Activated T-helper 17 cell treated with anti-CD3 and anti-CD28 coated beads, Interleukin-2, amount 50 U/mL, for 72 hours (primary cell): ENCODE measurements at regions not wholly inside any gene's neighbourhood (a gene's known extent, or its start where the extent isn't known, plus 50 kb on each side); places are given as distances from the start of the nearest gene placed in this dataset.

Experiments
- ATAC-seq: fragments of 150-1000 bp; cut with Tn5 transposase; replicated peaks from 2 replicates; pipeline ENCODE4 v1.10.0; 2021; ENCODE audit warnings: mild to moderate bottlenecking, moderate library complexity
- H3K27ac Mint-ChIP-seq: one replicate; pipeline ENCODE4 v1.8.0; 2022; ENCODE audit warnings: mixed read lengths
- H3K27me3 Mint-ChIP-seq: one replicate; pipeline ENCODE4 v1.8.0; 2022; ENCODE audit warnings: mixed read lengths
- H3K36me3 Mint-ChIP-seq: one replicate; pipeline ENCODE4 v1.8.0; 2022; ENCODE audit warnings: low read depth, mild to moderate bottlenecking, mixed read lengths
- H3K4me1 Mint-ChIP-seq: one replicate; pipeline ENCODE4 v1.8.0; 2022; ENCODE audit warnings: mixed read lengths
- H3K4me3 Mint-ChIP-seq: one replicate; pipeline ENCODE4 v1.8.0; 2022; ENCODE audit warnings: mild to moderate bottlenecking, mixed read lengths
- H3K9me3 Mint-ChIP-seq: one replicate; pipeline ENCODE4 v1.8.0; 2022; ENCODE audit warnings: mixed read lengths

DNA sequence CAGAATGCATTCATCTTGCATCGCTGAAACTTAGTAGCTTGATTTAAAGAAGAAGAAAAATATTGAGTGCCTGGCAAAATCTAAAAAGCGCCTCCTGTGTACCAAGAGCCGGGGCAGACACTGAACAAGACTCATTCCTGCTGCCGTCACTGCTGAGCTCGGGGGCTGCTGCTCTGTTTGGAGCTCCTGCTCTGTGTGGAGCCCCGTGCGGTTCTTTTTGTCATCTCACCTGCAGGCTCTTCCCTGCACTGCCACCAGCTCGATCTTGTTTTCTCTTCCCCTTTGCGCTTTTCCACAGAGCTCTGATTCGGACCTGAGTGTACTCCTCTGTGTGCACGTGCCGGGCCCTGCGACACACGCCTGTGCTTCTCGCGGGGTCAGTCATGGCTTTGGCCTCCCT lies 462.1 kb upstream of the DPP6 start:
- Mint-ChIP-seq H3K36me3 (no peaks in the 10 kb centered on the region), H3K27me3 (no peaks in the 10 kb centered on the region), H3K4me1 (no peaks in the 10 kb centered on the region), H3K4me3 (no peak overlapping the region), H3K27ac (no peak overlapping the region), H3K9me3 (peaks cover 8% of the 10 kb centered on the region)
- no peak for ATAC-seq

DNA sequence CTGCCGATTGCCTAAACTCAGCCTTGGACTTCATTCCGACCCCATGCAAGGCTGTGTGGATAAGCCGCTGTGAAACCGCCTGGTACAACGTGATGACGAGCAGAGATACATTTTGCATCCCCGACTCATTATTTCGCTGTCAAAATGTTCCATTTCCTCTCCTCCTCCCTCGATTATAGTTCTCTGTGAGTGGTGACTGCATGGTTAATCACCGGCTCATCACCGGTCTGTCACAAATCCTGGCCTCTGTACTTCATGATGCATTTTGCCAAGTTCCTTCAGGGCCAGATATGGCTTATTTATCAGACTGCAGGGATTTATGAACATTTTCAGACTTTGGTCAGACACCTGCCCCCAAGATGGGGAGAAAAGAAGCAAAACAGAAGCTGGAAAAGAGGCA lies 461.6 kb upstream of the DPP6 start:
- no peak for ATAC-seq
- Mint-ChIP-seq H3K27ac (no peak overlapping the region), H3K36me3 (no peaks in the 10 kb centered on the region), H3K4me1 (no peaks in the 10 kb centered on the region), H3K27me3 (no peaks in the 10 kb centered on the region), H3K4me3 (no peak overlapping the region), H3K9me3 (peaks cover 8% of the 10 kb centered on the region)

DNA sequence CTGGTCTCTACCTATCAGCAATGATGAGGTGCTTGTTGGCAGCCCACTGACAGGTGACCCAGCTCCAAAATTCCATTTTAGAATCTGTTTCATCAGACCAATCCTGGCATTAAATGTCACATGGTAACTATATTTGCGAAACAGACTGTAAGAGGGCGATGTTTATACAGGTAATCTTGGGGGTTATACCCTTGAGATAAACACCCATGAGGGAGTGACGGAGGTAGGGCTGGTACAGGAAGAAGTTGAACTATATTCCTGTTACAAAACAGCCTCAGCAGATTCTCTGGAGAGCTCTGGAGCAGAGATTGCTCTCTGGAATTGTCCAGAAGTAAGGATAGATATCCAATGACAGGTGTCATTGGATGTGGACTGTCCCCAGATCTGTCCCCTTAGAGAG lies 444.8 kb upstream of the DPP6 start:
- no peak for ATAC-seq
- no peaks in the 10 kb centered on the region for H3K36me3 Mint-ChIP-seq
- no peak overlapping the region for H3K27ac Mint-ChIP-seq
- no peak overlapping the region for H3K4me3 Mint-ChIP-seq
- H3K4me1 Mint-ChIP-seq, result no peaks in the 10 kb centered on the region
- H3K9me3 Mint-ChIP-seq, result peaks cover 18% of the 10 kb centered on the region
- no peaks in the 10 kb centered on the region for H3K27me3 Mint-ChIP-seq

DNA sequence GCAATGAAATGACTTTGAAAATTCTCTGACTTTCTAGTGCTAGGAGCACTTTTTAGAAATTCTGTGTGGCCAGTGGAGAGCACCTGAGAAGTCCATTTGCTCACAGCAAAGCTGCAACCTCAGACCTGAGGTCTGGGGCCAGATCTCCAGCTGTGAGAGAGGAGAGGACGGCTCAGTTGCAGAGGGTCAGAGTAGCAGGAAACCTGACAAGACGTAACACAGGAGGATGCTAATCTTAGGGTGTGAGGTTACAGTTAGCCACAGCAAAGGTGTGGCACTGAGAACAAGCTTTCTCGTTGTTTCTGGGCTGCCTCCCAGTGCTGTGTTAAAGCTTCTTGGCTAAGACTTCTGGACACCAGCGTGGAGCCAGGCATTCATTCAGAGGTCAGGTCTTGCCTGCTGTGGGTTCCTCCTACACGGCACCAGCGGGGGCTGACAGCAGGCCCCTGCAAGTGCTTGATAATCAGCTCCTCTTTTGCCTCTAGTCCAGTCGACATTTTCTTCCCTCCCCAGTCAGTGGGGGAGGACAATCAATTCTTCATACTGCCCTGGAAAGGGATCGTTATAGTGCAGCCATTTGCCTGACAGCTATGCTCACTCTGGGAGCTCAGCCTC lies 435.4 kb upstream of the DPP6 start:
- ATAC-seq, result no peak
- no peaks in the 10 kb centered on the region for H3K36me3 Mint-ChIP-seq
- H3K4me3 Mint-ChIP-seq, result no peak overlapping the region
- peaks cover 10% of the 10 kb centered on the region for H3K9me3 Mint-ChIP-seq
- H3K27ac Mint-ChIP-seq, result no peak overlapping the region
- no peaks in the 10 kb centered on the region for H3K4me1 Mint-ChIP-seq
- no peaks in the 10 kb centered on the region for H3K27me3 Mint-ChIP-seq

DNA sequence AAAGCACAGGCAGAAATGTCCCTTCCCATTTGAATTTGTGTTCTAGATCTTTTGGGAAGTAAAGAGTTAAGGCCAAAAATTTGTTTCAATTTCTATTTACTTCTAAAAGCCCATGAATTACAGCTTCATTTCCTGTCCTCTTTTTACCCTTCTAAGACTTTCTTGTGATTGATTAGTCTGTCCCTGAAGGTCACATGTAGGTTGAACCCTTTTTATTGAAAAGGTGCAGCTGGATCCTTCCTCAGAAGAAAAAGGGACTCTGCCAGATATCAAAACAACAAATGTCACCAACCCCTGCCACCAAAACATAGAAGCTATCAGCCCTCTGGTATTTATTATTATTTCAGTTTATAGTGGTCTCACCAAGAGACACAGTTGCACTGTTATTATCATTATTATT lies 424.9 kb upstream of the DPP6 start:
- H3K27ac Mint-ChIP-seq, result no peak overlapping the region
- H3K9me3 Mint-ChIP-seq, result peaks cover 13% of the 10 kb centered on the region
- no peak for ATAC-seq
- no peaks in the 10 kb centered on the region for H3K27me3 Mint-ChIP-seq
- no peaks in the 10 kb centered on the region for H3K36me3 Mint-ChIP-seq
- H3K4me1 Mint-ChIP-seq, result no peaks in the 10 kb centered on the region
- H3K4me3 Mint-ChIP-seq, result no peak overlapping the region

DNA sequence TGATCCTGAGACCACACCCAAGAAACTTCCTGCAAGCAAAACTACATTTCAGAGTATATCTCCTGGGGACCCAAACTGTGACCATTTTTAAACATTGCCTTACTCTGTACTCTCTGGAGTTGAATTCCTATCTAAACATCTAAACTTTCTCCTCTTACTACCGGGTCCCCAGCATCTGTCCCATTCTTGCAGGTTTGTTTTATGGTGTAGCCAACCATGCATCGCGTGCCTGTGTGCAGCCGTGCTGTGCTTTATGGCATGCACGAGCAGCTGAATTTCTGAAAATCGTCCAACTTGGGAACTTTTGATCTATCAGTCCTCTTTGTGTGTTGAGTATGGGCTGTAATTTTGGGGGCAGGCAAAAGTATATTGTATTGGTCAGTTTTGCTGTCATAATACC lies 423.8 kb upstream of the DPP6 start:
- Mint-ChIP-seq H3K27ac (no peak overlapping the region), H3K9me3 (peaks cover 12% of the 10 kb centered on the region), H3K4me3 (no peak overlapping the region), H3K27me3 (no peaks in the 10 kb centered on the region), H3K36me3 (no peaks in the 10 kb centered on the region), H3K4me1 (no peaks in the 10 kb centered on the region)
- ATAC-seq, result no peak

DNA sequence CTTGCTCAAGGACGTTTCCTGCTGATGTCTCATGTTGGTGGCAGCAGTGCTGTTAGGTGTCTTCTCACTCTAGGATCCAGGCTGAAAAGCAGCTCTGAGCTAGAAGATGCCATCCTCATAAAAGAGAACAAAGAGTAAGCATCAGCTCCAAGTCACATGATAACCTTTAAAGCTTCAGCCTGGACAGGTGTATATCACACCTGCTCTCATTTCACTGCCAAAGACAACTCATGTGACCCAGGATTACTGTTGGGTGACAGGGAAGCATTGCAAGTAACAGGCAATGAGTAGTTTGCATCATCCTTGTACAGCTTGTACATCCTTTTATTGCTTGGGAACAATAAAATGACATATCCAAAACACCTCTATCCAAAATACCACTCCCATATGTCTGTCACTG lies 423.4 kb upstream of the DPP6 start:
- no peak overlapping the region for H3K27ac Mint-ChIP-seq

DNA sequence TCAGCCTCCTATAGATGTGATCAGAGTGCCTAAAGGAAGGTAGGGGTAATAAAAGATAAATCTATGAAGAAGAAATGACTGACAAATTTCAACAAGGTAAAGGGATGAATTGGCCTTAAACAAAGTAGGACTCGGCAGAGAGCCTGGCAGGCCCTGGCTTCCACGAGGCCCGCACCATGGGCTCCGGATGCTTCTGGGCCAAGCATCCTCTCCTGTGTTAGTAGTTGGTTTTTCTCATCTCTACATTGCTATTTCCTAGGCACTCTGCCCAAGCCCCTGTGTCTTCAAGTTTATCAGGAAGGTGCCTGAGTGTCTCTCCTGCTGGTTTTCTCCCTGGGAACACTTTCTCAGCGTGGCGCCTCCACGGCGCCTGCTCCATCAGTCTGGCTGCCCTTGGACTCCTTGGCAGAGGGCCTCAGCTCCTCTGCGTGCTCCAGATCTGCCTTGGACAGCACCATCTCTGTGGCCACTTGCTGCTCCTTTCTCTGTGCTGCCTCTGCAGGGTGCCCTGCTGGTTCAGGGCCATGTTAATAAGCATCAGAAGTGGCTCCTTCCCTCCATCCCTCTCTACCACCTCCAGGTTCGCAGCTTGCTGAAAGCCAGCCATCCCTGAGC lies 413.3 kb upstream of the DPP6 start:
- H3K36me3 Mint-ChIP-seq, result no peaks in the 10 kb centered on the region
- H3K9me3 Mint-ChIP-seq, result peaks cover 11% of the 10 kb centered on the region
- no peak overlapping the region for H3K27ac Mint-ChIP-seq
- no peaks in the 10 kb centered on the region for H3K4me1 Mint-ChIP-seq
- no peak for ATAC-seq
- no peaks in the 10 kb centered on the region for H3K27me3 Mint-ChIP-seq
- no peak overlapping the region for H3K4me3 Mint-ChIP-seq

More for the DNA sequence above, 423.4 kb upstream of the DPP6 start:
- no peaks in the 10 kb centered on the region for H3K27me3 Mint-ChIP-seq
- H3K4me1 Mint-ChIP-seq, result no peaks in the 10 kb centered on the region
- H3K4me3 Mint-ChIP-seq, result no peak overlapping the region
- no peak for ATAC-seq
- peaks cover 12% of the 10 kb centered on the region for H3K9me3 Mint-ChIP-seq
- H3K36me3 Mint-ChIP-seq, result no peaks in the 10 kb centered on the region

DNA sequence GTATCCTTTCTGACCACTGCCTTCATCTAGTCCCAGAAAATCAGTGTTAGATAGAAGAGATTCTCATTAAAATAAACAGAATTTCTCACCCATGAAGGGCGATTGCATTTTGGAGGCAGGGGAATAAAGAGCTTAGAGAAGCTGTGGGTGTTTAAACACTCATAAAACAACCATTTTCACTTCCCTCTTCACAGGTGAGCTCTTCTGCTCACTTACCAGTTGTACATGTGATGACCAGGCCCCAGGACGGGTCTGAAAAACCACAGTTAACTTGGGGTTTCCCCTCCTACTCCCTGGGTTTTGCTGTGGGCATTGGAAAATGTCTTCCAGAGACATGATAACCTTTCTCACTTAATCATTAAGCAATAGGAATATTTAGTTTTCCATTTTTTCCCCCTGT lies 411.6 kb upstream of the DPP6 start:
- no peak for ATAC-seq
- H3K4me3 Mint-ChIP-seq, result no peak overlapping the region
- no peaks in the 10 kb centered on the region for H3K27me3 Mint-ChIP-seq
- no peaks in the 10 kb centered on the region for H3K4me1 Mint-ChIP-seq
- H3K9me3 Mint-ChIP-seq, result peaks cover 11% of the 10 kb centered on the region
- H3K36me3 Mint-ChIP-seq, result no peaks in the 10 kb centered on the region
- H3K27ac Mint-ChIP-seq, result no peak overlapping the region

DNA sequence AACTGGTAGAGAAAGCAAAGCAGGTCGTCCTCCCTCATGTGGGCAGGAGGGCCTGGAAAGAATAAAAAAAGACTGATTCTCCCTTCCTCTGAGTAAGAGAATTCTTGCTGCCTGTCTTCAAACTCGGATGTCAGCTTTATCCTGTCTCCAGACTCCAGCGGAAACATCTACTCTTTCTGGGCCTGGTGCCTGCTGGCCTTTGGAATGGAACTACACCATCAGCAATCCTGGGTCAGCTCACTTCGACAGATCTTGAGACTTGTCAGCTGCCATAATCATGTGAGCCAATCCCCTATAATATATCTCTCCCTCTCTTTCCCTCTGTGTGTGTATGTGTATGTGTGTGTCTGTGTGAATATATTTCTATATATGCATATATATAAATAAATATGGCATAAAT lies 411.0 kb upstream of the DPP6 start:
- Mint-ChIP-seq H3K27me3 (no peaks in the 10 kb centered on the region), H3K4me3 (no peak overlapping the region), H3K4me1 (no peaks in the 10 kb centered on the region), H3K9me3 (peaks cover 11% of the 10 kb centered on the region), H3K27ac (no peak overlapping the region), H3K36me3 (no peaks in the 10 kb centered on the region)
- ATAC-seq, result no peak

DNA sequence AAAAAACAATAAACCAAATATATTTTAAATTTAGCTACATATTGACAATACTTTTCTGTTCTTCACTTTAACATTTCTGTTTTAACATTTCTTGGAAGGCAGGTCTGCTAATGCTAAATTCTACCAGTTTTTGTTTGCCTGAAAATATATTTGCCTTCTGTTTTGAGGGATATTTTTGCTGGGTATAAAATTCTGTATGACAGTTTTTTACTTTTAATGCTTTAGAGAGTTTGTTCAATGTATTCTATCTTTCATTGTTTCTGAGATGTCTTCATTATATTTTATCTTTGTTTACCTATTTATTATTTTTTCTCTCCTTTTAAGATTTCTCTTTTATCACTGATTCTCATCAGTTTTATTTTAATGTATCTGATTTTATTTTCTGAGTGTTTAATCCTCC lies 409.2 kb upstream of the DPP6 start:
- peaks cover 12% of the 10 kb centered on the region for H3K9me3 Mint-ChIP-seq
- no peaks in the 10 kb centered on the region for H3K27me3 Mint-ChIP-seq
- H3K4me1 Mint-ChIP-seq, result no peaks in the 10 kb centered on the region
- ATAC-seq, result no peak
- H3K27ac Mint-ChIP-seq, result no peak overlapping the region
- H3K4me3 Mint-ChIP-seq, result no peak overlapping the region
- H3K36me3 Mint-ChIP-seq, result no peaks in the 10 kb centered on the region

DNA sequence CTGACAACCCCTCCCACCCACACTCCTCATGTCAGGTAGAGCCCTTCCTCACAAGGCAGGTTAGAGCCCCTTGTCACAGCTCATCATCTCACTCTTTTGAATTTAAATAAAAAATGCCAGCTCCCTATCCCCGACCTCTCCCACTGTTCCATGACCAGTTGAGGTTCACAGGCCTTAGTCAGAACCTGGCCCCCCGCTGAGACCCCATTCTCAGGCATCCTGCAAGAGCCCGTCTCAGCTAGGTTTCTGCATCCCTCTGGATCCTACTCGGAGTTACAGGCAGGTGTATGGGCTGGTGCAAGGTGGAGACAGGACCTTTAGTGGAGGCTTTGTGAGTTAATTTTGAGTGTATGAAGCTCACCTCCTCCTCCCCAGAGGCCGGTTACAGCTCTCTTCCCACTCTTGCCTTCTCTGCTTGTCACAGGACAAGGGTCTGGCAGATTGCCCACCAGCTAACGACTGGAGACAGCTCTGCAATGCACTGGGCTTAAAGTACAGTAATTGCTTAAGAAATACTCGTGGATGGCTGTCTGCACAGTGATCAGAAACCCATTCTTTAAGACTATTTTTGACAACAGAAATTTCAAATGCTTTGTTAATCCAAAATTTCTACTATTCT lies 394.9 kb upstream of the DPP6 start:
- H3K36me3 Mint-ChIP-seq, result no peaks in the 10 kb centered on the region
- no peak overlapping the region for H3K27ac Mint-ChIP-seq
- ATAC-seq, result no peak
- no peak overlapping the region for H3K4me3 Mint-ChIP-seq
- H3K9me3 Mint-ChIP-seq, result peaks cover 5% of the 10 kb centered on the region
- H3K4me1 Mint-ChIP-seq, result no peaks in the 10 kb centered on the region
- no peaks in the 10 kb centered on the region for H3K27me3 Mint-ChIP-seq

DNA sequence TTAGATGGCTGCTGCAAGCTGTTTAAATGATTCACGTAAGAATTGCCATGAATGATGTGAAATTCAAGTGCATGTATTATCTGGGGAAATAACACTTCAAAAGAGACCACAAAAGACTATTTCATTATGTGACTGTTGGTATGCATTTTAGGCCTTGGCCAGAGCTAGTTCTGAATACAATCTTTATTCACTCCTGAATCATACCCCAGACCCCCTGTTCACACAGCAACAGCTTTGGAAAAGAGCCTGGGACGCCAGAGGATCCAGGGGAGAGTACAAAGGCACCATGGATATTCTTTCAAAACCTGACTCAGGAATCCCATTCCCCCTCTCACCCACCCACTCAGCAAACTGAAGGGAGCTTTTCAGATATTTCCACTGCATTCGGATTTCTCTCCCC lies 377.1 kb upstream of the DPP6 start:
- no peaks in the 10 kb centered on the region for H3K36me3 Mint-ChIP-seq
- ATAC-seq, result no peak
- H3K9me3 Mint-ChIP-seq, result peaks cover 8% of the 10 kb centered on the region
- H3K4me1 Mint-ChIP-seq, result no peaks in the 10 kb centered on the region
- H3K4me3 Mint-ChIP-seq, result no peak overlapping the region
- no peak overlapping the region for H3K27ac Mint-ChIP-seq
- no peaks in the 10 kb centered on the region for H3K27me3 Mint-ChIP-seq

DNA sequence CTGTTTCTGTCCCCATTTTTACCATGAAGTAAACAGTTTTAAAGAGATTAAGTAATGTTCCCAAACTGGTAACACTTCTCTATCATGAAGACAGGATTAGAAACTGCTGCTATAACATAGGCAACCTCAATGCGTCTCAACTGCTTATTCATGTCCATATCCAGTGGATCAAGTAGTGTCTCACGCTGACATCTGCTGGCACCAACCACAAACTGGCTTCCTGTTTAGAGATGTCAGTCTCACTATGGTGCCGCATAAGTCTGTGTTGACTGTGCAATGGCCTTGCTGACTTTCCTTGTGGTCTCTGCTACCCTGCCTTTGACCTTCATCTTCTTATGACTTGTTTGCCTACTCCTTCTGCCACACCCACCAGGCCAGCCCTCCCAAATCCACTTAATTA lies 369.6 kb upstream of the DPP6 start:
- H3K9me3 Mint-ChIP-seq, result peaks cover 10% of the 10 kb centered on the region
- H3K36me3 Mint-ChIP-seq, result no peaks in the 10 kb centered on the region
- no peak overlapping the region for H3K27ac Mint-ChIP-seq
- H3K4me3 Mint-ChIP-seq, result no peak overlapping the region
- no peaks in the 10 kb centered on the region for H3K4me1 Mint-ChIP-seq
- no peak for ATAC-seq
- H3K27me3 Mint-ChIP-seq, result no peaks in the 10 kb centered on the region

DNA sequence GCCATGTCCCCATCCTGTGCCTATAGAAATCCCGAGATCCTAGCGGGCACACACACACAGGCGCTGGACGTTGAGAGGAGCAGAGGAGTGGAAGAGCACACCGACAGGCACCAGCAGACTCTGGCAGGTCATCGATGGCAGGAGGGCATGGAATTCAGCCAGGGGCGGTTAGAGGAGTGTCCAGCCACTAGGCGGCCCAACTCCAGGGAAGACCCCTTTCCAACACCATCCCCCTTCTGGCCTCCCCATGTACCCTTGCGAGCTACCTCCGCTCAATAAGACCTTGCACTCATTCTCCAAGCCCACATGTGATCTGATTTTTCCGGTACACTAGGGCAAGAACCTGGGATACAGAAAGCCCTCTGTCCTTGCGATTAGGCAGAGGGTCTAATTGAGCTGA lies 356.0 kb upstream of the DPP6 start:
- no peak for ATAC-seq
- Mint-ChIP-seq H3K27ac (no peak overlapping the region), H3K9me3 (peaks cover 10% of the 10 kb centered on the region), H3K4me3 (no peak overlapping the region), H3K4me1 (no peaks in the 10 kb centered on the region), H3K27me3 (no peaks in the 10 kb centered on the region), H3K36me3 (no peaks in the 10 kb centered on the region)
